Inferior parietal cortex (tissue), 1 donor: ENCODE measurements at regions not wholly inside any gene's neighbourhood (a gene's known extent, or its start where the extent isn't known, plus 50 kb on each side); places are given as distances from the start of the nearest gene placed in this dataset.
A peak's percentile ranks its signal among the peaks of the same experiment; 100 is the strongest.
"Not testable (repeated sequence)": the region's sequence is repeated elsewhere in the genome, so short reads cannot be mapped to it uniquely, and the experiment has no call there.

Experiments
- DNase-seq: peaks from one replicate; pipeline ENCODE4 v3.0.0-alpha.2; 2016; ENCODE audit errors: extremely low spot score

DNA sequence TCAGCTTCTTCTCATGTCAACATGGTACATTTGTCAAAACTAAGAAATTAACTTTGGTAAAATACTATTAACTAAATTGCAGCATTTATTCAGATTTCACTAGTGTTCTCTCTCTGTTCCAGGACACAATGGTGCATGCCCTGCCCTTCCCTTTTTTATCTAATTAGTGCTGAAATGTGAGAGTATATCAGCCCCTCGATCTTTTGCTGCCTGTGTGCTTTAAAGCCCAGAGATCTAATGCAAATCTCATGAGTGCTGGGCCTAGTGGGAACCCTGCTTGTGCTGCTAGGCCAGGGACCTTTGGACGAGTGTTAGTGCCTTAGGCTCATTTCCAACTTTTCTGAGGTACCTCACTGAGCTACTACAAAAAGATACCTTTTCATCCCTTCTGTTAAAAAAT lies 221.1 kb upstream of the EDNRB start:
- no peak for DNase-seq

DNA sequence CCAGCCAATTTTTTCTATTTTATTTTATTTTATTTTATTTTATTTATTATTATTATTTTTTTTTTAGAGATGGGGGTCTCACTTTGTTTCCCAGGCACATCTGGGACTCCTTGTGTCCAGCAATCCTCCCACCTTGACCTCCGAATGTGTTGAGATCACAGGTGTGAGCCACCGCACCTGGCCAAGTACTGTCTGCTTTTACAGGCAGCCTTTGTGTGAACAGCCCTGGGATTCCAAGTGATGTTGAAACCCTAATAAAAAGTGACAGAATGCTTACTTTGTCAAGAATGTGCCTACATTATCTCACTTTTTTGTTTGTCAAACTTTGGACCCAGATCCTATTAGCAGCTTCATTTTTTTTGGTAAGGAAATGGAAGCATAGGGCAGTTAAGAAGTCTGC lies 220.1 kb upstream of the EDNRB start:
- no peak for DNase-seq

DNA sequence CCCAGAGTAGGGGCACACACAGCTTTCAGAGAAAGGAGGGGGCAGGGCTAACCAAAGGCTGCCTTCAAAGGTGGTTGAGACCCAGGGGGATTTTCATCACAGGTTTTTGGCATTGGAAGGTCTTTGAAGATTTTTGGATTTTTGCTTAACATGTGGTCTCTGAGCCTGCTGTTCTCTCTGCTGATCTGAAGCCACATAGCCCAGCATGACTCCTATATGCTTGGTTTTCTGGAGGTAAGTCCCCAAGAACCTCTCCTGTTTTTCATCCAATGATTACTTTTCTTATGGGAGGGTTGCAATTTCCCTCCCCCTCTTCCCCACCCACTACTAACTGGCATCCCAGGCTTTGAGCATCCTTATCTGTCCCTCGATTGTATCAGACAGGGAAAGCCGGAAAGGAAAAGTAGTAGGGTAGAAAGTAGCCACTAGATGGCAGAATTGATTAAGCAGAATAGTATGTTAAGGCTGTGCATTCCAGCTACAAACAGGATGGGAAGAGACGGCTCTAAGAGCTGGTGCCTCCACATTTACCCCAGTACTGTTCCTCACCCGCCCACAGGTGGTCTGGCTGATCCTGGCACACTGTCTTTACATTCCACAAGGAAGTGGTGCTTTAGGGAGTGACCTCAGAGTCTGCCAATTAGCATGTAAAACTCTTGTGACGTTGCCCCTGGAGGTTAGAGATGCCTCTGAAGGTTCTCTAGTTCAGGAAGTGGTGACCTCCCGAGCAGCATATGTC lies 218.9 kb upstream of the EDNRB start:
- DNase-seq = peak; percentile 90

DNA sequence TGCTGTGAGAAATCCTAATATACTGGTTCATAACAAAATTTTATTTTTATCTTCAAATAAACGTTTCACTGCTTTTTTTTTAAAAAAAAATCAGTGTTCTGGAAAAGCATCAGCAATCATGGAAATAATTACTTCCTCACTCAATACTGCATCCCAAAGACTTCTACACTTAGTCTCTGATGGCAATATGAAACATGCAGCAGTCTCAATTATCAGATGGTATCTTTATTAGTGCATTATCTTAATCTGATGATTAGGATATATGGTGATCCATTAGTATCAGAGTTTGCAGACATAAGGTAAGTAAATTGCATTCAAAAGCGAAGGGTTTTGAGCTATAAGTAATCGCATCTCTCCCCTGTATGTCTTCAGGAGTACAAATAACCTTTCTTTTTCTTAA lies 218.3 kb upstream of the EDNRB start:
- no peak for DNase-seq

DNA sequence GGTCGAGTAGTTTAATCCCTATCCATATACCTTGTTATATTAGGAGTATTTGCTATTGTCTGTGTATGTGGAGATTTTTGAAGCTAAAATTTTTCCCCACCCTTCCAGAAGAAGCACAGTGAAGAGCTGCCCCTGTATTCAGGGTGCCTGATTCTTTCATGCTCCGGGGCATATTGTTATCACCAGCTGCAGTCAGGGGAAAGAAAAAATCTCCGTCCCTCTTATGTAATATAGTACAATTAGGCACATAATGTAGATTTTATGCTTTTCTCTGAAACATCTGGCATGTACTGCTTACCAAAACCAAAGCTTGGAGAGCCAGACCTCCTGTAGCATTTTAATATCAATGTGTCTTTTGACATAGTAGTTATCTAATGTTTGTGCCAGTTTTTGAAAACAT lies 214.9 kb upstream of the EDNRB start:
- no peak for DNase-seq

DNA sequence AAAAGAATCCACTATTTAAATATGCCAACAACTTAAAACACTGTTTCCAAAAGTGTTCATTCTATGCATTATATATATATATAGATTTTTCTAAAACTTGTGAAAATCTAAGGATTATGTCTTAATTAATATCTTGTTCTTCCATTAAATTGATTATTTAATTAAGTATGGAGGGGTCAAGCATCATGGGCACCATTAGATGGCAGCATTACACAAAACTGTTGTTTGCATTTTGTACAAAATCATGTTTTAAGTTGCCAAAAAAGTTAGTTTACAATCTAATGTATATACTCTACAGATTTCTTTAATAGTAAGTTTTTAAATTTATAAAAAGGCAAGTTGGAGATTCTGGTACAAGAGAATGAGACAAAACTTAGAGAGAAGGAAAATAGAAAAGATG lies 213.2 kb upstream of the EDNRB start:
- DNase-seq = no peak

DNA sequence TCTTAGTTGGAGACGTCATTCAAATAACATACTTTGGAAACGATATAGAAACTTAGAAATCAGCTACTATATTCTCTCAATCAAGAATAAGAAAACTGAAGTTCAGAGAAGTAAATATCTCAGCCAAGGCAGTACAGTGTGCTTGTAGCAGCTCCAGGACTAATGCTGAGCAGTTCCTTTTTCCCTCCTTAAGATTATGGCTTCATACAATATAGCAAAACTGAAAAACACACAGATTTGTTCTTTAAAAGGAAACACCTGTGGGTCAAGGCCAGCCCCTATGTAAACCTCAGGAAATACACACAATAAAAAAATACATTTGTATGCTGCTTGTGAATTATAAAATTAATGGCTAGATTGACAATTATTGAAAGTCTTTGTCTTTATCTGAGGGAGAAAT lies 212.7 kb upstream of the EDNRB start:
- no peak for DNase-seq

DNA sequence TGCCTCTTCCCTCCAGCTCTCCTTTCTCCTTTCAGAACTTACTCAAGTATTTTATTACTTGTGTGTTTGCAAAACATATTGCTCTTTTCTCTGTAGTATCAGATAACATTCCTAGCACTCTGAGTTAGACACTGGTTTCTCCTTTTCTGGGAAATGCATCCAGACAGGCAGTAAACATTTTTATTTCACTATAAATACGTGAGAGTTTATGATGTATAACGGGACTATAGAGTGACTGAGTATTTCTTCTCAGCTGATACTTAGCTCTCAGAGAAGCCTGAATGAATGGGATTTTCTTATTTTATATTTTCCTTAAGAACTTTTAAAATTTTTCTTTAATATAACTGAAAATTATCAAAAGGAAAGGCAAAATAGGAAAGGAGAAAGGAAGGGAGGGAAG lies 211.2 kb upstream of the EDNRB start:
- no peak for DNase-seq

DNA sequence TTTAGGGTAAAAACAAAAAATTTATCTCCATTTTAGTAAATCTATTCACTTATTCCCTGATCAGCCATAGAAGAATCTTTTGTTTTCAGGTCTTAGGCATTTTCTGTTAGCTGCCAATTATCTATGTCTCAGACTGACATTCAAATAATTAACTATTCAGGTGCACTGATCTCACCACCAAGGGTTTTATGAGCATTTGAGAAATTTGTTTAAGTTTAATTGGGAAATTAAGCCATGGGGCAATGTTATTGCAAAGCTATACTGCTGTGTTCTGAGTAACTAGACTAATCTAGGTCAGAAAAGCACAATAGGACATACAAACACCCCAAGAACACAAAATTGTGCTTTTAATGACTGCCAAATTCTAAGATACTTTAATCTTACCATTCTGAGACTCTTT lies 210.7 kb upstream of the EDNRB start:
- no peak for DNase-seq

DNA sequence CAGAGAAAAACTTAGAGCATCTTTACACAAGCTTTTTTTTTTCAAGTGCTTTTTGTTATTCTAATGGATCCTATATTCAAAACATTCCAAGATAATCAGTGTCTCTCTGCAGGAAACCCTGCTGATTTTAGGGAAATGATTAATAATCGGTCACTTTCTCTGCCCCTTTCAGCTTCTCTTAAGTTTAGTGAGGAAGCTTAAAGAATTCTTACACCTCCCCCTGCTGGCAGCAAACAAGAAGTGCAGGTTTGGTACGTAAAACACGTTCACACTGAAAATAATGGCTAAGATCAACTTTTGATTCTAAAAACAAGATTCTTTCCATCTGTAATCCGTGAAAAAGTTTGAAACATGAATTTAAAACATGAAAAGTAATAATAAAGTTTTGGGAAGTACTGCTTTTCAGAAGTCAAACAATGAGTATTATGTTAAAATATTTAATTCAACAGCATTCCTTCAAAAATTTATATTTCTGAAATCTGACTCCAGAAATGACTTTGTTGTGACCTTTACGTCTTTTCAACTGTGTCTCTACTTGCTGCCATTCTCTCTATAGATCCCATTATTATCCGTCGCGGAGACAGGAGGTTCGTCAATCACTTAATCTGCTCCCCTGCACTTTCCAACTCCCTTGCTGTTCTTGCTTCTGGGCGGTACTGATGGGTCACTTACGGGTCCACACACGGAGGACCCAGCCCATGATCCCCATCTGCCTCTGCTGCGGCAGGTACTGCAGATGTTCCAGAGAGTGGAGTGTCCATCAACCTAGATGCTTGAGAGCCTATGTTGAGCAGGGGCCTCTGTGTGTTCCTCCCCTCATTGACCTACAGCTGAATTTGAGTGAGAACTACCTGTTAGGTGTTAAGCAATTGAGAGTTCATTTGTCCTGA lies 203.1 kb upstream of the EDNRB start:
- DNase-seq = peak; percentile 88

DNA sequence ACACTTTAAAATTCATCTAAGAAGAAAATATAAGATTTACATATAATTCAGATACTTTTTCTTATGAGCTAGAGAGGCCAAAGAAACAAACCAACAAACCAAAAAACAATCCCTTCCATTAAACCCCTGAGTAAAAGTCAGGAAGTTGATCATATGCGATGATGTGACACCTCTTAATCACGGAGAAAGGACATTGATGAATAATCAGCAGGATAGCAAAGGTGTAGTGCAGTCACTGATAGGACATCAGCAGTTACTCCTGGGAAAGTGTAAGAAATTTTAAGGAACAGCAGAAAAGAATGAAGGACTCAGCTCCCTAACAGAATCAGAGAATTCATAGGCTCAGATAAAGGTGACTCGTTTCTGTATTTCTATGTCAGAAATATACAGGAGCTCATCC lies 202.4 kb upstream of the EDNRB start:
- peak; percentile 12 for DNase-seq

DNA sequence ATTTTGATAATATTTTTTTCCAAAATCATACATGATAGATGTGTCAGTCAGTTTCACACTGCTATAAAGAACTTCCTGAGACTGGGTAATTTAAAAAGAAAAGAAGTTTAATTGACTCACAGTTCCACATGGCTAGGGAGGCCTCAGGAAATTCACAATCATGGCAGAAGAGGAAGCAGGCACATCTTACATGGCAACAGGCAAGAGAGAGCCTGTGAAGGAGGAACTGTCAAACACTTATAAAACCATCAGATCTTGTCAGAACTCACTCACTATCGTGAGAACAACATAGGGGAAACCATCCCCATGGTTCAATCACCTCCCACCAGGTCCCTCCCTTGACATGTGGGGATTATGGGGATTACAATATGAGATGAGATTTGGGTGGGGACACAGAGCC lies 201.5 kb upstream of the EDNRB start:
- not testable (repeated sequence) for DNase-seq

DNA sequence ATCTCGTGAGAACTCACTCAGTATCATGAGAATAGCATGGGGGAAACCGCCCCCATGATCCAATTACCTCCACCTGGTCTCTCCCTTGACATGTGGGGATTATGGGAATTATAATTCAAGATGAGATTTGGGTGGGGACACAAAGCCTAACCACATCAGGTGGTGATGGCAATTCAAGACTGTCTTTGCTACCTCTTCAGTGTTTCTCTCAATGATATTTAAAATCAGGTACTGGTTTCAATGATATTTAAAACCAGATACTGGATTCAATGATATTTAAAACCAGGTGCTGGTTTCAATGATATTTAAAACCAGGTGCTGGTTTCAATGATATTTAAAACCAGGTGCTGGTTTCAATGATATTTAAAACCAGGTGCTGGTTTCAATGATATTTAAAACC lies 198.4 kb upstream of the EDNRB start:
- not testable (repeated sequence) for DNase-seq

DNA sequence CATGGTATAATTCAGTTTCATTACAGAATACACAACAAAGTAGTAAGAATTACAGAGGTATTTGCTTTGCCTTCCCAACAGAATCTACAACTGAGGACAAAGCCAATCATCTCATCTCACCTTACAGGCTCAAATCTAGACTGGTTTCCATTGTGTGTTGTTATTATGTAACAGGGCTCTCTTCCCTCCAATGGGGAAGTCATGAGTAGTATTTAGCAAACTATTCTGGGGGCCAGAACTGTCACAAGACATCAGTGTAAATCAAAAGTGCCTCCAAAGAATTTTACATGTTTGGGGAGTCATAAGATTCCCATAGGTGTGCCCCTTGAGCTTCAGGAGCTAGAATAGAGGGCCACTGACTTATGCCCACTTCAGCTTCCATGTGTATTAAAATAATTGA lies 187.0 kb upstream of the EDNRB start:
- DNase-seq = no peak

DNA sequence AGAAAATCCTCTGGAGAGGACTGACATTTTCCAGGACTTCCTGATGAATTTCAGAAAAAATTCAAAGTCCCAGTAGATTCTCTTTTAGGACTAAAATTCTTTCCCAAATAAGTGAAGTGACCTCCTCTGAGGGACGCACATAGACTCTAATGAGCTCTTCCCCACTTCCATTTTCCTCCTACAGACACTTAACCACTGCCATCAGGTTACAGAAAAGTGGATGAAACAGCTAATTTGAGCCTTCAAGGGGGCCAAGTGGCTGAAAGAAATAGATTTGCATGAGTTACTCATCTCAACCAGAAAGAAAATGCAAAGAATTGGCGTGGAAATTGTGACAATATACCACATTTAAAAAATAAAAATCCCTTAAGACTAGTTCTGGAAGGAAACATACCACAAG lies 185.3 kb upstream of the EDNRB start:
- no peak for DNase-seq

DNA sequence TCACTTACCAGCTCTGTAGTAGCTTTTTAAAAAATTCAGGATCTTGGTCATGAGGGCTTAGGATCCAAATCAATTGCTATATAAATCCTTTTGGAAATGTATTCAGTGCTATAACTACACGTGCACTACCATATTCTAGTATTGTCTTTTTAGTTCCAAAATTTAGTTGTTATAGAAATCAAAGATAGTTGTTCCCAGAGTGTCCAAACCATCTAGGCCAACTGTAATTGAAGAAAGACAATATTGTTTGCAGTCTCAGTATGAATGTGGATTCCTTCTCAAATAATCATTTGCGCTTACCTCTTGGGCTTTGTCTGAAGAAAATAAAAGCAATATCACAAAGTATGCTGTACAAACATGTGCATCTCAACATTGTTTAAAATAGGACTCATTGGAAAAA lies 184.1 kb upstream of the EDNRB start:
- no peak for DNase-seq

DNA sequence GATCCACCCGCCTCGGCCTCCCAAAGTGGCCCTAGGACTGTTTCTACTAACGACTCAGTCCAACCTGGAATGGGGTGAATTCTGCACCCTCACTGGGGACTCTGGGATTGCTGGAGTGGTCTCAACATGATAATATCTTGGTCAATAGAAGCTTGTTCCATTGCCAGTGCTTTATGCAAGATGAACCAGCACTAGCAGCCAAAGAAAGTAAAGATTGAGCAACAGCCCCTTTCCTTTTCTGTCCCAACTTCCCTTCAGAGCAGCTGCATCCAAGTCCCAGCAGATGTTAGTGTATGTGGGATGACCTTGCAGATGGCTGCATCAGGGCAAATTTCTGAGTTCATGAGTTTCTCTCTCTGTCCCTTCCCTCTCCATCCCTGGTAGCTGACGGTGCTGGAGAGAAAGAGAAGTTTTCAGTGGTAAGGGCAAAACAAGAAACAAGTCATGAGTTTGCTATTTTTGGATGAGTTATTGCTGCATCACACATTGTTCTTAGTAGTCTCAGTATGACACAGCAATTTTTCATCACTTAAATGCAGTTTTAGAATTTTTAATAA lies 183.6 kb upstream of the EDNRB start:
- DNase-seq = no peak

DNA sequence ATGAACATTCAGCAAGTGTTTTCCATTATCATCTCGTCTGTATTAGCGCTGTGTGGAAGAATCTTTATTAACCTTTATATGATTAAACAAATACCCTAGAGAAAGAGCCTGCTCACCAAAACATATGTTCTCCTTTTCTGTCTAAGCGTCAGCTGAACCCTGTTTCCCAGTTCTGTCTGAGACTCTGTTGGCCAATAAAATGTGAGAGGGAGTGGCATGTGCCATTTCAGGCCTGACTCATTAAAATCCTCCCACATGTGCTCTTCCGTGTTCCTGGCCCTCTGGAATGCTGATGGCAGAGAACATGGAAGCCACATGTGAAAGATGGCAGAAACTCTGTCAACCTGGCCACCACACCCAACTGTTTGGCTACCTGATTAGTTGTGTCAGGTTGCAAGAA lies 181.9 kb upstream of the EDNRB start:
- DNase-seq = no peak

DNA sequence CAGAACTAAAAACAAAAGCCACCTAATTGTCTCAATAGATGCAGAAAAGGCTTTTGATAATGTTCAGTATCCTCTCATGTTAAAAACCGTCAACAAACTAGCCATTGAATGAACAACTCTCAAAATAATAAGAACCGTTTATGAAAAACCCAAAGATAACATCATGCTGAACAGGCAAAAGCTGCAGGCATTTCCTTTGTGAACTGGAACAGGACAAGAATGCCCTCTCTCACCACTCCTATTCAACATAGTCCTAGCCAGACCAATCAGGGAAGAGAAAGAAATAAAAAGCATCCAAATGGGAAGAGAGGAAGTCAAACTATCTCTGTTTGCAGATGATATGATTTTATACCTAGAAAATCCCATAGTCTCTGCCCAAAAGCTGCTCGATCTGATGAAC lies 179.6 kb upstream of the EDNRB start:
- no peak for DNase-seq

DNA sequence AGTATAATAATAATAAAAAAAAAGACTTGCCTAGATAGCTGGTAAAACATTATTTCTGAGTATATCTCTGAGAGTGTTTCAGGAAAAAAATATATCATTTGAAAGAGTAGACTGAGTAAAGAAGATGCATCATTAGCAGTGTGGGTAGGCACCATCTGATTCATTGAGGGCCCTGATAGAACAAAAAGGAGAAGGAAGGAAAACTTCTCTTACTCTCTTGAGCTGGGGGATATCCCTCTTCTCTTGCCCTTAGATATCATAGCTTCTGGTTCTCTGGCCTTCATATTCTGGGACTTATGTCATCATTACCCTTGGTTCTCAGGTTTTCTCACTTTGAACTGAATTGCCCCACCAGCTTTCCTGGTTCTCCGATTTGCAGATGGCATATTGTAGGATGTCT lies 177.6 kb upstream of the EDNRB start:
- DNase-seq = no peak

DNA sequence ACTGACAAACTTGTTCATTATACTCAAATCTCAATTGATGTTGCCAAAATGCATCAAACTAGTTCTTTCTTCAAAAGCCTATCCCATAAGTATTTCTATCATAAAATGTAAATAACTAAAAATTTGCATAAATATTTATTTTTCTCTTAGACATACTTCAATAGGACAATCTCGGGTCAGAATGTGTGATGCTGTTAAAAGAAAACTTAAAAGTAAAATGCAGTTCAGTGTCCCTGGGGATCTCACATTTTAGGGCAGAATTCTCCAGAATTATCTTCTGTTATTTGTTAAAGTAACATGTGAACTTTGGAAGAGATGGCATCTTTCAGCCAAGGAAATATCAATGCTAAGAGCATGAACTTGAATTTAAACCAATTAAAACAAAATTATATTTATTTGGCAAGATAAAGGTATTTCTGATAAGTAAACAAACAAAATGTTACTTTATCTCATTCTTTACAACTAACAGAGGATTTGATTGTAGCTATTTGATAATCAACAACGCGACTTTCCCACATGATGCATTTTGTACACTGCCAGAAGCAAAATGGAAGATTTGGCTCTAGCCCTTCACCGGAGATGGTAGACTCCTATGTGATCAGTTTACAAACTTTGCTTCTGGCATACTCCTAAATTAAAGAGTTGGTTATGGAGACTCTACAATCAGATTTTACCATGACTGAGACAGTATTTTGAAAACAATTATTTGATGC lies 169.5 kb upstream of the EDNRB start:
- no peak for DNase-seq
